IMR-90 (cell line): ENCODE measurements at regions not wholly inside any gene's neighbourhood (a gene's known extent, or its start where the extent isn't known, plus 50 kb on each side); places are given as distances from the start of the nearest gene placed in this dataset.

Experiments
- ATAC-seq: fragments of 200-7000 bp; cut with Tn5 transposase; 2 replicates; pipeline ENCODE4 v1.9.1; 2020; ENCODE audit warnings: low read depth, mild to moderate bottlenecking, moderate library complexity
- BruUV-seq: library from RNA; stranded (reverse); fragments of 400-500 nt; replicated peaks from 2 replicates; lab custom pipeline; 2021; lab: Mats Ljungman, UMichigan
- CTCF ChIA-PET: fragments of 300-600 bp; formaldehyde crosslinking; extraction: SDS; loops from one replicate; lab custom pipeline; 2021; ENCODE audit warnings: antibody characterized with exemption; lab: Yijun Ruan, JAX
- POLR2A ChIA-PET: fragments of 300-600 bp; sonication (Branson Sonifier 250); formaldehyde crosslinking; loops from one replicate; lab custom pipeline; 2022; ENCODE audit warnings: antibody characterized with exemption; ENCODE audit not compliant: unreplicated experiment; lab: Charles Lee
- DNase-seq: peaks from one replicate; pipeline ENCODE4 v3.0.0; 2013
- H2AFZ ChIP-seq: replicated peaks from 2 replicates; pipeline ENCODE3; 2013; ENCODE audit warnings: low read length, mild to moderate bottlenecking; ENCODE audit not compliant: poor library complexity
- H2AK5ac ChIP-seq: 2 replicates; pipeline ENCODE4 v1.6.1; 2013; ENCODE audit warnings: low read depth, low read length, inconsistent platforms
- H2AK9ac ChIP-seq: replicated peaks from 2 replicates; pipeline ENCODE3; 2013; ENCODE audit warnings: mild to moderate bottlenecking, low read depth, low read length, moderate library complexity; ENCODE audit not compliant: poor library complexity
- H2BK120ac ChIP-seq: 2 replicates; pipeline ENCODE4 v1.6.1; 2013; ENCODE audit warnings: low read depth, low read length, inconsistent platforms
- H2BK15ac ChIP-seq: 3 replicates; pipeline ENCODE4 v1.6.1; 2013; ENCODE audit warnings: low read depth, low read length, inconsistent platforms
- H2BK20ac ChIP-seq: 2 replicates; pipeline ENCODE4 v1.6.1; 2013; ENCODE audit warnings: low read depth, mild to moderate bottlenecking, inconsistent platforms, low read length, moderate library complexity
- H2BK5ac ChIP-seq: 2 replicates; pipeline ENCODE4 v1.6.1; 2013; ENCODE audit warnings: mild to moderate bottlenecking, low read depth, low read length, inconsistent platforms; ENCODE audit not compliant: poor library complexity, severe bottlenecking
- H3K14ac ChIP-seq: replicated peaks from 2 replicates; pipeline ENCODE4 v1.6.1; 2013; ENCODE audit warnings: low read depth, low read length, inconsistent platforms
- H3K18ac ChIP-seq: 2 replicates; pipeline ENCODE4 v1.6.1; 2013; ENCODE audit warnings: low read depth, low read length, control low read depth
- H3K23ac ChIP-seq: 2 replicates; pipeline ENCODE4 v1.6.1; 2013; ENCODE audit warnings: low read depth, low read length, inconsistent platforms
- H3K27ac ChIP-seq: 2 replicates; pipeline ENCODE4 v1.5.1; 2013; ENCODE audit warnings: mild to moderate bottlenecking, control low read depth, low read length; ENCODE audit not compliant: insufficient read depth
- H3K27me3 ChIP-seq: 2 replicates; pipeline ENCODE4 v1.6.1; 2013; ENCODE audit warnings: low read length; ENCODE audit not compliant: control insufficient read depth, insufficient read depth
- H3K36me3 ChIP-seq: 2 replicates; pipeline ENCODE4 v1.6.1; 2013; ENCODE audit warnings: low read length, mixed read lengths; ENCODE audit not compliant: control insufficient read depth, insufficient read depth
- H3K4ac ChIP-seq: 2 replicates; pipeline ENCODE4 v1.6.1; 2013; ENCODE audit warnings: low read depth, low read length, inconsistent platforms
- H3K4me1 ChIP-seq: 2 replicates; pipeline ENCODE4 v1.6.1; 2013; ENCODE audit warnings: low read length, mixed read lengths; ENCODE audit not compliant: control insufficient read depth, insufficient read depth
- H3K4me2 ChIP-seq: 2 replicates; pipeline ENCODE4 v1.6.1; 2013; ENCODE audit warnings: low read depth, mild to moderate bottlenecking, control low read depth, low read length, moderate library complexity
- H3K4me3 ChIP-seq: 2 replicates; pipeline ENCODE4 v1.5.1; 2013; ENCODE audit warnings: low read depth, mild to moderate bottlenecking, control low read depth, low read length, moderate library complexity; ENCODE audit not compliant: insufficient read depth
- H3K56ac ChIP-seq: 2 replicates; pipeline ENCODE4 v1.6.1; 2013; ENCODE audit warnings: low read length, inconsistent platforms; ENCODE audit not compliant: insufficient read depth; ENCODE audit errors: extremely low read depth
- H3K79me1 ChIP-seq, 2 experiments: 2 replicates each; pipeline ENCODE4 v1.6.1; 2013; ENCODE audit warnings: low read length in 2 of 2, inconsistent platforms in 1 of 2, low read depth in 1 of 2
- H3K9ac ChIP-seq: 2 replicates; pipeline ENCODE4 v1.6.1; 2013; ENCODE audit warnings: low read depth, low read length, control low read depth
- H3K9me1 ChIP-seq: 2 replicates; pipeline ENCODE4 v1.6.1; 2013; ENCODE audit warnings: low read length, inconsistent platforms; ENCODE audit not compliant: insufficient read depth
- H3K9me3 ChIP-seq: 2 replicates; pipeline ENCODE4 v1.6.1; 2013; ENCODE audit warnings: low read length; ENCODE audit not compliant: control insufficient read depth, insufficient read depth
- H4K20me1 ChIP-seq: 2 replicates; pipeline ENCODE4 v1.6.1; 2013; ENCODE audit warnings: low read length, inconsistent platforms; ENCODE audit not compliant: insufficient read depth
- H4K5ac ChIP-seq: 2 replicates; pipeline ENCODE4 v1.6.1; 2013; ENCODE audit warnings: mild to moderate bottlenecking, low read depth, low read length, control low read depth
- H4K8ac ChIP-seq, 2 experiments: 2 replicates each; pipeline ENCODE4 v1.6.1; 2013; ENCODE audit warnings: low read depth in 2 of 2, low read length in 2 of 2, control low read depth in 1 of 2, inconsistent platforms in 1 of 2
- H4K91ac ChIP-seq: 2 replicates; pipeline ENCODE4 v1.6.1; 2013; ENCODE audit warnings: low read depth, low read length, inconsistent platforms; ENCODE audit not compliant: insufficient read depth
- BHLHE40 ChIP-seq: fragments of 150-350 bp; IDR thresholded peaks from 2 replicates; pipeline ENCODE4 v1.6.1; 2016; ENCODE audit warnings: mild to moderate bottlenecking, low read depth, low read length
- CEBPB ChIP-seq: IDR thresholded peaks from 2 replicates; pipeline ENCODE4 v1.6.1; 2012; ENCODE audit warnings: low read depth, low read length, improper control_type of control experiment
- CHD1 ChIP-seq: IDR thresholded peaks from 2 replicates; pipeline ENCODE4 v1.6.1; 2012; ENCODE audit warnings: low read depth, low read length, improper control_type of control experiment
- MAFK ChIP-seq: IDR thresholded peaks from 2 replicates; pipeline ENCODE4 v1.6.1; 2012; ENCODE audit warnings: low read depth, low read length, improper control_type of control experiment
- MXI1 ChIP-seq: IDR thresholded peaks from 2 replicates; pipeline ENCODE4 v1.6.1; 2012; ENCODE audit warnings: low read depth, mild to moderate bottlenecking, low read length, moderate library complexity, borderline replicate concordance
- NFE2L2 ChIP-seq: fragments of 150-350 bp; IDR thresholded peaks from 2 replicates; pipeline ENCODE4 v1.6.1; 2016; ENCODE audit warnings: low read depth, mild to moderate bottlenecking, low read length
- POLR2A ChIP-seq: IDR thresholded peaks from 2 replicates; pipeline ENCODE4 v1.6.1; 2012; ENCODE audit warnings: mild to moderate bottlenecking, low read depth, low read length
- RAD21 ChIP-seq: IDR thresholded peaks from 2 replicates; pipeline ENCODE4 v1.6.1; 2012; ENCODE audit warnings: low read length, improper control_type of control experiment
- RCOR1 ChIP-seq: IDR thresholded peaks from 2 replicates; pipeline ENCODE4 v1.6.1; 2012; ENCODE audit warnings: mild to moderate bottlenecking, low read length, improper control_type of control experiment; ENCODE audit not compliant: insufficient replicate concordance
- SMC3 ChIP-seq: fragments of 150-350 bp; IDR thresholded peaks from 2 replicates; pipeline ENCODE4 v1.6.1; 2016; ENCODE audit warnings: low read depth, mild to moderate bottlenecking, antibody characterized with exemption, low read length, moderate library complexity
- WGBS, 2 experiments: methylation state at CpG; one replicate each; pipeline versions ENCODE4 v1.1.5 to v1.1.7; 2013; ENCODE audit warnings: missing lambda C conversion rate in 2 of 2; ENCODE audit not compliant: insufficient read length in 1 of 2; ENCODE audit errors: extremely low coverage in 2 of 2; 5-methylcytosine and 5-hydroxymethylcytosine counted together
- dilution Hi-C: fragments of 300-500 bp; cut with HindIII; formaldehyde crosslinking; loops from one replicate; pipeline ENCODE4 v1.14.3; 2018; ENCODE audit warnings: low sequenced_read_pairs; ENCODE audit not compliant: unreplicated experiment
- in situ Hi-C: fragments of 300-500 bp; cut with MboI; formaldehyde crosslinking; loops from 3 replicates; pipeline ENCODE4 v1.14.3; 2019; ENCODE audit warnings: low sequenced_read_pairs, inconsistent platforms, mixed read lengths
- intact Hi-C: fragments of 100-400 bp; cut with micrococcal nuclease; formaldehyde crosslinking; loops from 2 replicates; pipeline ENCODE4 v1.10.0; 2022
- TF ChIP-seq, protein P1 (sequence below): fragments of 150-350 bp; IDR thresholded peaks from 2 replicates; pipeline ENCODE4 v1.6.1; 2017; ENCODE audit warnings: mild to moderate bottlenecking, antibody characterized with exemption, low read length, low read depth
- TF ChIP-seq, protein P2 (sequence below): conservative IDR thresholded peaks from 2 replicates; pipeline ENCODE4 v1.5.1; 2012; ENCODE audit warnings: mild to moderate bottlenecking, low read depth, low read length, improper control_type of control experiment

DNA sequence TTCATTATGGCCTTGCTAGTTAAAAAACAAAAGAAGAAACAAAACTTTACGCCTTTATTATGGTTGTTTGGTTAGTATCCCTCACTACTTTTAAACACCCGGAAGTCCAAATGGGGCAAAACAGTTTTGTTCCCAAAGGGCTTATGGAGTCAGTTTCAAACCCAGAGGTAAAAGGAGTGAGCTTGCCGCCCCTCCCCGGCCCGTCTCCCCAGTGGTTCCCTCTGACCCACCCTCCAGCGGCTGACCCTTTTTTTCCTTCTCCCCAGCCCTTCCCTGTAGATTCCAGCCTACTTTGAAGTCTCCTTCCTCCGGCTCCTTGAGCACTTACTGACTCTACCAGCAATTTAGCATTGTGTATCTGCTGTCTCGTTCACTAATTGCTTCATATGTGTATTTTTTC is 209.2 kb downstream of the ICOS start:
- Histone ChIP-seq H3K4me2 (peak overlapping the region; percentile 42; the same call in 1 of the 2 replicates), H3K4me1 (no peaks in the 10 kb centered on the region), H4K20me1 (no peaks in the 10 kb centered on the region), H4K91ac (no peak overlapping the region), H3K9me1 (no peaks in the 10 kb centered on the region), H2BK15ac (no peak overlapping the region), H3K56ac (no peak overlapping the region), H2BK20ac (no peak overlapping the region), H2BK5ac (no peak overlapping the region), H2BK120ac (no peak overlapping the region), H2AFZ (peak overlapping the region; percentile 4), H2AK9ac (no peak overlapping the region), H3K27me3 (peaks cover 21% of the 10 kb centered on the region), H4K5ac (no peak overlapping the region), H3K4ac (no peak overlapping the region), H3K36me3 (no peaks in the 10 kb centered on the region), H4K8ac (no peak overlapping the region), H3K14ac (no peak overlapping the region), H2AK5ac (no peak overlapping the region), H3K27ac (no peak overlapping the region), H3K9ac (no peak overlapping the region), H3K9me3 (no peaks in the 10 kb centered on the region), H3K18ac (no peak overlapping the region), H3K79me1 (no peaks in the 10 kb centered on the region), H3K4me3 (no peak overlapping the region), H3K23ac (no peak overlapping the region)
- in situ Hi-C loops (no loop called here), intact Hi-C loops (loop anchor here (2.0 kb wide), 3 partner anchors 1535 to 1803 kb away; no protein-coding TSS in a partner anchor), dilution Hi-C loops (no loop called here)
- 7% methylated on average over 3 of the region's 8 CpGs; no CpG with 5 or more reads in 1 of the 2 experiments for WGBS, 2 experiments
- POLR2A ChIA-PET, result no interaction called here
- no TSS peak for BruUV-seq
- TF ChIP-seq POLR2A, result no peak
- no peak for TF ChIP-seq CHD1
- TF ChIP-seq, protein P1, sequence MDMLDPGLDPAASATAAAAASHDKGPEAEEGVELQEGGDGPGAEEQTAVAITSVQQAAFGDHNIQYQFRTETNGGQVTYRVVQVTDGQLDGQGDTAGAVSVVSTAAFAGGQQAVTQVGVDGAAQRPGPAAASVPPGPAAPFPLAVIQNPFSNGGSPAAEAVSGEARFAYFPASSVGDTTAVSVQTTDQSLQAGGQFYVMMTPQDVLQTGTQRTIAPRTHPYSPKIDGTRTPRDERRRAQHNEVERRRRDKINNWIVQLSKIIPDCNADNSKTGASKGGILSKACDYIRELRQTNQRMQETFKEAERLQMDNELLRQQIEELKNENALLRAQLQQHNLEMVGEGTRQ, result no peak
- TF ChIP-seq MXI1, result no peak
- TF ChIP-seq BHLHE40, result no peak
- TF ChIP-seq RAD21, result no peak
- TF ChIP-seq SMC3, result no peak
- TF ChIP-seq MAFK, result no peak
- TF ChIP-seq CEBPB, result no peak
- no peak for TF ChIP-seq NFE2L2
- TF ChIP-seq, protein P2, sequence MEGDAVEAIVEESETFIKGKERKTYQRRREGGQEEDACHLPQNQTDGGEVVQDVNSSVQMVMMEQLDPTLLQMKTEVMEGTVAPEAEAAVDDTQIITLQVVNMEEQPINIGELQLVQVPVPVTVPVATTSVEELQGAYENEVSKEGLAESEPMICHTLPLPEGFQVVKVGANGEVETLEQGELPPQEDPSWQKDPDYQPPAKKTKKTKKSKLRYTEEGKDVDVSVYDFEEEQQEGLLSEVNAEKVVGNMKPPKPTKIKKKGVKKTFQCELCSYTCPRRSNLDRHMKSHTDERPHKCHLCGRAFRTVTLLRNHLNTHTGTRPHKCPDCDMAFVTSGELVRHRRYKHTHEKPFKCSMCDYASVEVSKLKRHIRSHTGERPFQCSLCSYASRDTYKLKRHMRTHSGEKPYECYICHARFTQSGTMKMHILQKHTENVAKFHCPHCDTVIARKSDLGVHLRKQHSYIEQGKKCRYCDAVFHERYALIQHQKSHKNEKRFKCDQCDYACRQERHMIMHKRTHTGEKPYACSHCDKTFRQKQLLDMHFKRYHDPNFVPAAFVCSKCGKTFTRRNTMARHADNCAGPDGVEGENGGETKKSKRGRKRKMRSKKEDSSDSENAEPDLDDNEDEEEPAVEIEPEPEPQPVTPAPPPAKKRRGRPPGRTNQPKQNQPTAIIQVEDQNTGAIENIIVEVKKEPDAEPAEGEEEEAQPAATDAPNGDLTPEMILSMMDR, result no peak
- TF ChIP-seq RCOR1, result no peak
- CTCF ChIA-PET, result interaction anchor here (0.6 to 0.7 kb wide), 3 partner anchors 10 to 1615 kb away, joined by 3 to 4 read pairs (median 3); no protein-coding TSS in a partner anchor
- no peak for DNase-seq
- ATAC-seq, result no peak
